ENCODE measurements at regions not wholly inside any gene's neighbourhood (a gene's known extent, or its start where the extent isn't known, plus 50 kb on each side); places are given as distances from the start of the nearest gene placed in this dataset.

DNA sequence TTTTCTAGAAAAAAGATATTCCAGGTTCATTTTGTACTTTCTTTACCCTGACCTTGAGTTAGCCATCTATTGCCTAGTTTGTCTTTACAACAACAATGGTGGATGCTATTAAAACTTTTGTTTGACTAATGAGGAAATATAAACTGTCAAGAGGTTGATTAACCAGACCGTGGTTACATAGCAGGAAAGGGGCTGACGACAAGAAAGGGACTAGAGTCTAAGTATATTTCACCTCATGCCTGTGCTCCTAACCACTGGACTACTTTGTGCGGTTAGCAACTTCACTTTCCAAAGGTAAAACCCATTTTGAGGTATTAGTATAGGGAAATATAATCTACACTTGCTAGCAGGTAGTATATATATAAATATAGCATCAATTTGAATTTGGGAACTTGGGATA is 327.1 kb downstream of the SATB1 start:
- Mint-ChIP-seq H3K27me3 (peaks cover 20% of the 10 kb centered on the region), H3K4me3 (no peak overlapping the region), H3K4me1 (no peaks in the 10 kb centered on the region), H3K9me3 (ENCODE audit: insufficient read depth) (peaks cover 8% of the 10 kb centered on the region), H3K27ac (no peak overlapping the region)
- no CpG with 5 or more reads among the region's 3 CpGs for WGBS (ENCODE audit: insufficient coverage)
- TF ChIP-seq, protein P1, sequence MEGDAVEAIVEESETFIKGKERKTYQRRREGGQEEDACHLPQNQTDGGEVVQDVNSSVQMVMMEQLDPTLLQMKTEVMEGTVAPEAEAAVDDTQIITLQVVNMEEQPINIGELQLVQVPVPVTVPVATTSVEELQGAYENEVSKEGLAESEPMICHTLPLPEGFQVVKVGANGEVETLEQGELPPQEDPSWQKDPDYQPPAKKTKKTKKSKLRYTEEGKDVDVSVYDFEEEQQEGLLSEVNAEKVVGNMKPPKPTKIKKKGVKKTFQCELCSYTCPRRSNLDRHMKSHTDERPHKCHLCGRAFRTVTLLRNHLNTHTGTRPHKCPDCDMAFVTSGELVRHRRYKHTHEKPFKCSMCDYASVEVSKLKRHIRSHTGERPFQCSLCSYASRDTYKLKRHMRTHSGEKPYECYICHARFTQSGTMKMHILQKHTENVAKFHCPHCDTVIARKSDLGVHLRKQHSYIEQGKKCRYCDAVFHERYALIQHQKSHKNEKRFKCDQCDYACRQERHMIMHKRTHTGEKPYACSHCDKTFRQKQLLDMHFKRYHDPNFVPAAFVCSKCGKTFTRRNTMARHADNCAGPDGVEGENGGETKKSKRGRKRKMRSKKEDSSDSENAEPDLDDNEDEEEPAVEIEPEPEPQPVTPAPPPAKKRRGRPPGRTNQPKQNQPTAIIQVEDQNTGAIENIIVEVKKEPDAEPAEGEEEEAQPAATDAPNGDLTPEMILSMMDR (IDR thresholded peaks at IDR 0.05) = no peak
- TF ChIP-seq EZH2 (IDR thresholded peaks at IDR 0.05; ENCODE audit: borderline replicate concordance, insufficient read depth, low read depth, low read length, poor library complexity, severe bottlenecking) = no peak
- ATAC-seq (ENCODE audit: low read depth) (no peak), DNase-seq (no peak)
- no peaks in the 10 kb centered on the region for H3K27me3 ChIP-seq (replicated peaks in 1 of 4; ENCODE audit: control extremely low read depth in 1 of 4, control insufficient read depth in 3 of 4, insufficient read depth in 4 of 4, low read length in 3 of 4)
- intact Hi-C loops (cut with micrococcal nuclease) = no loop called here
- no peak overlapping the region for H3K9ac ChIP-seq (ENCODE audit: low read length)
- H4K20me1 ChIP-seq (ENCODE audit: control insufficient read depth, insufficient read depth, low read length, poor library complexity, severe bottlenecking) = no peaks in the 10 kb centered on the region
- no peaks in the 10 kb centered on the region for H3K4me1 ChIP-seq (ENCODE audit: control insufficient read depth in 2 of 2, insufficient read depth in 2 of 2, low read length in 2 of 2)
- peaks cover 0 to 4% (median 2%) of the 10 kb centered on the region in 3 donors for H3K9me3 ChIP-seq (ENCODE audit: control extremely low read depth in 1 of 3, control insufficient read depth in 2 of 3, insufficient read depth in 1 of 3, low read length in 2 of 3)
- no peak overlapping the region for H3K4me2 ChIP-seq (replicated peaks; ENCODE audit: low read depth, low read length, poor library complexity, severe bottlenecking)
- H3K27ac ChIP-seq (ENCODE audit: low read length in 2 of 2) = no peak overlapping the region
- no peak overlapping the region for H2AFZ ChIP-seq (ENCODE audit: insufficient read depth, low read depth, low read length, poor library complexity, severe bottlenecking)
- CTCF ChIA-PET = no interaction called here
- H3K4me3 ChIP-seq (ENCODE audit: control extremely low read depth in 1 of 5, extremely low read depth in 1 of 5, insufficient read depth in 1 of 5, low read depth in 2 of 5, low read length in 4 of 5) = no peak overlapping the region
- no peaks in the 10 kb centered on the region for H3K36me3 ChIP-seq (replicated peaks in 1 of 2; ENCODE audit: control extremely low read depth in 1 of 2, control insufficient read depth in 1 of 2, extremely low read depth in 1 of 2, insufficient read depth in 2 of 2, low read length in 1 of 2)
- POLR2A ChIA-PET = no interaction called here
- no peaks in the 10 kb centered on the region for H3K79me2 ChIP-seq (ENCODE audit: control insufficient read depth, insufficient read depth, low read length)

DNA sequence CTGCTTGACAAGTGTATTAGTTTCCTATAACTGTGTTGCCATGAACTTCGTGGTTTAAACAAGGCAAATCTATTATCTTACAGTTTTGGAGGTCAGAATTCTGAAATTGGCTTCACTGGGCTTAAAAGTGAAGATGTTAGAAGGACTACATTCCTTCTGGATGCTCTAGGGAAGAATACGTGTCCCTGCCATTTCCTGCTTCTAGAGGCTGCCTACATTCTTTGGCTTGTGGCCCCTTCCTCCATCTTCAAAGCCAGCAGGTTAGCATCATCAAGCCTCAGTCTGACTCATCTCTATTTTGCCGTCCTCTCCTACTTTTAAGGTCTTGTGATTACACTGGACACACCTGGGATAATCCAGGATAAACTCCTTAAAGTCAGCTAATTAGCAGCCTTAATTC is 327.7 kb downstream of the SATB1 start:
- no peak for TF ChIP-seq EZH2 (IDR thresholded peaks at IDR 0.05; ENCODE audit: borderline replicate concordance, insufficient read depth, low read depth, low read length, poor library complexity, severe bottlenecking)
- TF ChIP-seq, protein P1 (IDR thresholded peaks at IDR 0.05) = no peak
- Histone ChIP-seq H3K4me1 (ENCODE audit: control insufficient read depth in 2 of 2, insufficient read depth in 2 of 2, low read length in 2 of 2) (no peaks in the 10 kb centered on the region), H3K4me2 (replicated peaks; ENCODE audit: low read depth, low read length, poor library complexity, severe bottlenecking) (no peak overlapping the region), H2AFZ (ENCODE audit: insufficient read depth, low read depth, low read length, poor library complexity, severe bottlenecking) (no peak overlapping the region), H3K36me3 (replicated peaks in 1 of 2; ENCODE audit: control extremely low read depth in 1 of 2, control insufficient read depth in 1 of 2, extremely low read depth in 1 of 2, insufficient read depth in 2 of 2, low read length in 1 of 2) (no peaks in the 10 kb centered on the region), H3K4me3 (ENCODE audit: control extremely low read depth in 1 of 5, extremely low read depth in 1 of 5, insufficient read depth in 1 of 5, low read depth in 2 of 5, low read length in 4 of 5) (no peak overlapping the region), H4K20me1 (ENCODE audit: control insufficient read depth, insufficient read depth, low read length, poor library complexity, severe bottlenecking) (no peaks in the 10 kb centered on the region), H3K9me3 (ENCODE audit: control extremely low read depth in 1 of 3, control insufficient read depth in 2 of 3, insufficient read depth in 1 of 3, low read length in 2 of 3) (peaks cover 0 to 4% (median 2%) of the 10 kb centered on the region in 3 donors), H3K27me3 (replicated peaks in 1 of 4; ENCODE audit: control extremely low read depth in 1 of 4, control insufficient read depth in 3 of 4, insufficient read depth in 4 of 4, low read length in 3 of 4) (no peaks in the 10 kb centered on the region), H3K9ac (ENCODE audit: low read length) (no peak overlapping the region), H3K79me2 (ENCODE audit: control insufficient read depth, insufficient read depth, low read length) (no peaks in the 10 kb centered on the region), H3K27ac (ENCODE audit: low read length in 2 of 2) (no peak overlapping the region)
- intact Hi-C loops (cut with micrococcal nuclease) = no loop called here
- H3K9me3 Mint-ChIP-seq (ENCODE audit: insufficient read depth) = peaks cover 8% of the 10 kb centered on the region
- H3K27me3 Mint-ChIP-seq = peaks cover 20% of the 10 kb centered on the region
- H3K27ac Mint-ChIP-seq = no peak overlapping the region
- DNase-seq (no peak), ATAC-seq (ENCODE audit: low read depth) (no peak)
- CTCF ChIA-PET = no interaction called here
- WGBS (ENCODE audit: insufficient coverage) = 100% methylated on average over 1 of the region's 3 CpGs
- H3K4me1 Mint-ChIP-seq = no peaks in the 10 kb centered on the region
- H3K4me3 Mint-ChIP-seq = no peak overlapping the region
- POLR2A ChIA-PET = no interaction called here

All from B cell (primary cell).